OCI-M2 (cell line): ENCODE measurements at regions not wholly inside any gene's neighbourhood (a gene's known extent, or its start where the extent isn't known, plus 50 kb on each side); places are given as distances from the start of the nearest gene placed in this dataset.

Experiments
- DNase-seq: peaks from one replicate; lab custom pipeline; 2025; ENCODE audit not compliant: unreplicated experiment; lab: John Stamatoyannopoulos, UW

- DNase-seq, result no peak
Observed at GRCh38 chr1:114342376-114342775, 168.6 kb downstream of the TRIM33 start.

- DNase-seq, result no peak
Observed at GRCh38 chr1:114341856-114342255, 169.1 kb downstream of the TRIM33 start.

DNA sequence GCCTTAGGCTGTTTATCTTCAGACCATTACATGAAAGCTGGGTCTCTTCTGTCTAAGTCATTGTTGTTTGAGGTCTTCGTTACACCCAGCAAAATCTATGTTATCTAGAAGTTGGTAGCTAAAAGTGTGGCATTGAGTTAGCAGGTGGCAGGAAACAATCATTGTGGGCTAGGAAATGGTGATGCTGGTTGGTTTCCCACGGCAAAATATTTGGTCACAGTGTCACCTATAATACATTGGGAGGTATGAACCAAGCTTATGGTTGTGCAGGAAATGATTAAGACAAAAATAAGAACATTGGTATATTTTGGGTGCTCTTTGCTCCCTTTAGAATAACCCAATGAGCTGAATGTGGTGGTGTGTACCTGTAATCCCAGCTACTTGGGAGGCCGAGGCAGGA, 169.7 kb downstream of the TRIM33 start:
- no peak for DNase-seq

- DNase-seq, result no peak
Observed at GRCh38 chr1:114340892-114341291, 170.1 kb downstream of the TRIM33 start.

DNA sequence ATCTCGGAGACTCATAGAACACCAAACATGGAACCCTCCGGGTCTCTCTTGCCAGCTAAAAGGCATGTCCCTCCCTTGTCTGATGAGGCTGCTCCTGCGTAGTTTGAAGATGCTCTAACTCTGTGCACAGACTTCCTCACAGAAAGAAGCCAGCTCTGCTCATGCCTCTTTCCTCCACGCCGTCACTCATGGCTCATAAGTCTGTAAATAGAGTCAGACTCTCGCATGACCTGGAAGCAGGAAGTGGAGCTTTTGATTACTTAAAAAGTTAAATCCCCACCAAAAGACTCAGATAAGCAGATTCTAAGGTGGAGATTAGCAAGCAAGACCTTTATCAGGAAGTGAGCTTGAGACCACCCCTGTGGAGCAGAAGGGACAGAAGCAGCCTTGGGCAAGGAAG, 171.6 kb downstream of the TRIM33 start:
- DNase-seq, result no peak

- DNase-seq, result no peak
Observed at GRCh38 chr1:114338191-114338890, 172.7 kb downstream of the TRIM33 start.

DNA sequence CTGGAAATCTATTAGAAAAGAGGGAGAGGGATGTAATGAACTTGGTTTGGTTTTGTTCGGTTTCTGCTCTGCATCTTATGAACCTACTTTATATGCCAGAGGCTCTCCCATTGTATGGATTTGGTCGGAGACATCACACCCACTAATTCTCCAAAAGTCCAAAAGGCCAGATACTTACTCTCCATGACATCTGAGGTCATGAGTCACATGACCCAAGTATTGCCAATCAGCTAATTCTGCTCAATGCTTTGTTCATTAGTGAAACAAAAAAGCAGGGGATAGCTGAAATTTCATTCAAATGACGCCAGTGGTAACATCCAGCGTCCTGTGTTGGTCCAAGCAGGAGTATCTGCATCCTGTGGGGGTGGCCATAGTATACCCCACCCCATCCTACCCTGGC, 173.6 kb downstream of the TRIM33 start:
- no peak for DNase-seq

- no peak for DNase-seq
Observed at GRCh38 chr1:114336360-114336759, 174.6 kb downstream of the TRIM33 start.

DNA sequence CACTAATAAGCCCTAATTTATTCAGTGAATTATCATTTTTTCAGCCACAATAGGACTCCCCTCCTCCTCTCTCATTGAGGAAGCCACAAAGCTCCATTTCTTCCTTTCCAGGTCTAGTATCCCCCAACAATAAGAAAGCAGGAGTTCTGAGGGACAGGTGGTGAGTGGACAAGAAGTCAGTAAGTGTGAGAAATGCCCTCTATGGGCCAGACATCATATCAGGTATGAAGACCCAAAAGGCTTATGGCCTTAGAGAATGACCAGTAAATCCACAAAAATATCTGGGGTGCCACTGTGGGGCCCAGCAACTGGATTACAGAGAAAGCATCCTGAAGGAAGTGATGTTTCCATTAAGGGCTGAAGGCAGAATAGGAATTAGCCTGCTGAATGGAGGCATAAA, 175.7 kb downstream of the TRIM33 start:
- no peak for DNase-seq

DNA sequence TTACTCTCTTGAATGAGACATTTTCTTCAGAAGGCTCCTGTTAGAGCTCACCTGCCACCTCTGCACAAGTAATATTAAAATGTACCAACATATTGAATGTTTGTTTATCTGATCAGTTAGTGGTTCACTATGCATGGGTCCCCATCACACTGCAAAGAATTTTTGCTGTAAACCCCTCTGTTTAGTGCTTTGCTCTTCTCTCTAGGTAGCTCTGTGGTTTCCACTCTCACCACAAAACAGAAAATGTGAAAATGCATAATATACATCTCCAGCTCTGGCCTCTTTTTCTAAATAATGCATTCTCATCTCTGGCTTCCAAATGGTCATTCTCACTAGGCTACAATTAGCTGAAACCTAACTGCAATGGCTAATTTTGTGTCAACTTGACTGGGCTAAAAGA, 176.7 kb downstream of the TRIM33 start:
- no peak for DNase-seq

- DNase-seq, result no peak
Observed at GRCh38 chr1:114333690-114334089, 177.3 kb downstream of the TRIM33 start.

GRCh38 chr1:114331936-114332335, 178.3 kb upstream of the SYT6 start:
- DNase-seq, result no peak

GRCh38 chr1:114330451-114330983, 176.8 kb upstream of the SYT6 start:
- no peak for DNase-seq

- DNase-seq, result no peak
Observed at GRCh38 chr1:114328361-114328904, 174.8 kb upstream of the SYT6 start.

DNA sequence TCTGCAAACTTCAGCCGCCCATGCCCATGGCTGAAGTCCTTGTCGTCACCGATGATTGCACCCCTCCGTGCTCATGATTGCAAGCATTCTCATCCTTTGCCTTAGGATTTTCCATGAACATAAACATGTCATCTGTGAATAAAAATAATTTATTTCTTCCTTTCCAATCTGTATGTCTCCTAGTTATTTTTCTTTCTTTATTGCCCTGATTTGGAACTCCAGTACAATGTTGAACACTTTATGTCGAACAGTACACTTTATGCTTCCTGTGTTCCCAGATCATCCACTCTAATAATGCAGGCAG, 170.9 kb upstream of the SYT6 start:
- DNase-seq, result no peak

DNA sequence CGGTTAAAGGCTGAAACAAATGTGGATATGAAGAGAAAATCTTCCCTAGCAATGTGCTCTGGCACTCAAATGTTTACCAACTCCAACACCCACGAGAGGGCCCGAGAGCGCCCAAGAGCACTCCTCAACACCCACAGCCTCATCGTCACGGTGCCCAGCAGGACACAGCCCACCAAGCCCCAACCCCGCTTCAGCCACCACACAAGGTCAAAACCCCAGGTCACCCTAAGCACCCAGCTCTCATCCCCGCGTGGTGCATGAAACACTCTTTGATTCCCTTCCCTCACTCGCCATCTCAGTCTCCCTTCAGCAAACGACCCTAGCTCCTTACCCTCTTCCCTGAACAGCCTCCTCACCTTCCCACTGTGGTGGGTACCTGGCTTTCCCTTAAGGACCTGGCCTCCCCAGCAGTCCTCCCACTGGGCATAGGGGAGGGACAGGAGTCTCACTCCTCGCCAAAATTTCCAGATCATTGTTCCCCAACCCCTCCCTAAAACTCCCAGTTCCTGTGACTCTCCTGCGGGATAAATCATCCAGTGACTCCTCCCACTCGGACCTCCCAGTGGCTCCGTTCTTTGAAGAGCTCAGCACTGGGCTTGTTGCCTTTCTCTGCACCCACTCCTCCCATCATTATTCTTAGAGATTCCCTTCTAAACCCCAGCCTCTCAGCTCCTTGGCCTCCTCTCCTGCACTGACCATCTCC, 170.4 kb upstream of the SYT6 start:
- DNase-seq, result no peak

GRCh38 chr1:114322734-114323133, 169.1 kb upstream of the SYT6 start:
- no peak for DNase-seq

DNA sequence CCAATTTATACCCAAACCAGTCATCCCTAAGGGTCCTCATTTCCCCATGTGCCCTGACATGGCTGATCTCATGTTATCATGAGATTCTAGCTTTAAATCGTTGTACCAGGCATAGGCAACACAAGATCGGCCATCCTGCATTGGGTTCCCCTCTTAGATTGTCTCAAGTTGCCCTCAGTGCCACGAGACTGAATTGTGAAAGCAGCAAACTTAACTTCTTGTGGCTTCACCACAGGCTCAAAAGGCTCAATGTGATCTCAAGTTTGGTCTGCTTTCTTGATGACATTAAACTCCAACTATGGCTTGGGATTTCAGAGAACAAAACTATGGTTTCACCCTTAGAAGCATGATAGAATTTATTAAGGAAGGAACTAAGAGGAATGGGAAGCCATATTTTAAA, 168.5 kb upstream of the SYT6 start:
- DNase-seq, result no peak

DNA sequence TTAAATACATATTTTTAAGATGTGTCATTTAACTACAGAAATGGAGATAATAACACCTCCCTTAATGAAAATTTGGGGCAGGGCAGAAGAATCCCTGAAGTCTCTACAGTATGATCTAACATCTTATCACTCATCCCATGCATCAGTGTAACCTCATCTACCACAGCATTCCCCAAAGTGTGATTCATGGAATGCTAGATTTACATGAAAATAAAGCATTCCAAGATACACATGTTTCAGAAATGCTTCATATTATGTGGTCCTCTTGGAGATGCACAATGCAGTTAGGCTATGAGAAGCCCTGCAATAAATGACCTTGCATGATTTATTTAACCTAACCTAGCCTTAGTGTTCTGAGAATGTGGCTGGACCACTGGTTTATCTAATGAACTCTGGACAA, 166.9 kb upstream of the SYT6 start:
- DNase-seq, result no peak

DNA sequence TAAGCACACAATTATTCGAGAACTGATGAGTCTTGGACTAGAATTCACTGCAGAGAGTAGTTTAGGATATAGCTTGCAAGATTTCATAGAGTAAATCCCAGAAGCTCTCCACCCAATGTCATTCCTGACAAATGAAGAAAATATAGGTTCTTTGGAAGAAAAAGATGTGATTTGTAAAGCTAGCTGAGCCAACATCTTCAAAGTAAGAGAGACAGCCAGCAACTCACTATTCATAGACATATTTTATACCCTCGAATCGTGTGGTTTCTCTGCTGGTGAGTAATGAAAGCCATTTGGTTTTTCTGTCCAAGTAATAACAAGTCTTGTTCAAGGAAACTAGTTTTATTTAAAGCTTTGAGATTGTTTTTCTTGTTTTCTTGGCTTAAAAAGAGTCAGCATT, 165.7 kb upstream of the SYT6 start:
- DNase-seq, result no peak

GRCh38 chr1:114318961-114319360, 165.3 kb upstream of the SYT6 start:
- DNase-seq, result no peak

DNA sequence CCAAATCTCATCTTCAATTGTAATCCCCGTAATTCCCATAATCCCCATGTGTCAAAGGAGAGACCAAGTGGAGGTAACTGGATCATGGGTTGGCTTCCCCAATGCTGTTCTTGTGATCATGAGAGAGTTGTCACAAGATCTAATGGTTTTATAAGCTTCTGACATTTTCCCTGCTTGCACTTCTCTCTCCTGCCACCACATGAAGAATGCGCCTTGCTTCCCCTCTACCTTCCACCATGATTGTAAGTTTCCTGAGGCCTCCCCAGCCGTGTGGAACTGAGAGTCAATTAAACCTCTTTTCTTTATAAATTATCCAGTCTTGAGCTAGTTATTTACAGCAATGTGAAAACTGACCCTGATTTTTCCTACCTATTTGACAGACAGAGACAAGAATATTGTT, 162.5 kb upstream of the SYT6 start:
- DNase-seq, result no peak

DNA sequence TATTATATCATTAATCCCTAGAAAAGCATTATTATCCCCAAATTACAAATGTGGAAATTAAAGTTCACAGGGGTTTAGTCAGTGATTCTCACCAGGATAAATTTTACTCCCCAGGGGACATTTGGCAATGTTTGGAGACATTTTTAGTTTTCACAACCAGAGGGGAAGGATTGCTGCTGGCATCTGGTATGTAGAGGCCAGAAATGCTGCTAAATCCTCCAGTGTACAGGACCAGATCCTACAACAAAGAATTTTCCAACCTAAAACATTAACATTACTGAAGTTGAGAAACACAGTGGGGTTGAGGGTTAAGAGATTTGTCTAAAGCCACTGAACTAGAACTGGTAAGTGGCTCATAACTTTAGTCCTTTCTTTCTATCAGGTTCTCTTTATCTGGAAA, 162.0 kb upstream of the SYT6 start:
- DNase-seq, result no peak
